DMS153 (cell line): ENCODE measurements at regions not wholly inside any gene's neighbourhood (a gene's known extent, or its start where the extent isn't known, plus 50 kb on each side); places are given as distances from the start of the nearest gene placed in this dataset.
A peak's percentile ranks its signal among the peaks of the same experiment; 100 is the strongest.
"Not testable (repeated sequence)": the region's sequence is repeated elsewhere in the genome, so short reads cannot be mapped to it uniquely, and the experiment has no call there.

Source experiments
- DNase-seq: peaks from one replicate; lab custom pipeline; 2025; lab: John Stamatoyannopoulos, UW

DNA sequence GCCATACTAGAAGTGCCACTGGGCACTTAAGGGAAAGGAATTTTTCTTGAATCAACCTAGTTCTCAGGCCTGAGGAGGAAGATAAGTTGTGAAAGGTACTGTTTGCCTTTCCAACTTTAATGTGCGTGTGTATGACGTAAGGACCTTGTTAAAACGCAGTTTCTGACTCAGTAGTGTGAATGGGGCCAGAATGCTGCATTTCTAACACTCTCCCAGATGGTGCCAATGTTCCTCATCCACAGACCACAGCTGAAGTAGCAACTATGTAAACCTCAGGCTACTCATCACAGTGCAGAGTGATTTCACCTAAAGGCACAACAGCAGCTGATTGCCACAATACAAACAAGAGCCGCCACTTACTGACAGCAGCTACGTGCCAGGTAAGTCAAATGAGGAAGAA is 103.6 kb downstream of the OTOL1 start:
- DNase-seq: peak; percentile 94

DNA sequence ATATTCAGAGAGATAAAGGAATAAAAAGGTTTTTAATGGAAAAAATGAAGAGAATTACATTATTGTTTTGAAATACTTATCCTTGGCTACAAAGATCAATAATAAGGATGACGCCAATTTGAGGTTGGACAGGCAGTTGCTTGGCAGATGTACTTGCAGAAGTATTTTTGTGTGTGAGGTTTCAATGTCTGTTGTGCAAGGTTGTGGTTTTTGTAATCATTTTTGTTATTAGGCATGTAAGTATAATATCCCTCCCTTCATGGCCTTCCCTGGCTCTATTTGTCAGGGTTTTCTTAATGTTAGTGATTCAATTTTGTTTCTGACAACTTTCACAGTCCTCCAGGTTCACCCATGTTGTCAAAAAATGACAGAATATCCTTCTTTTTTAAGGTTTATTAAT is 105.9 kb downstream of the OTOL1 start:
- DNase-seq: no peak

DNA sequence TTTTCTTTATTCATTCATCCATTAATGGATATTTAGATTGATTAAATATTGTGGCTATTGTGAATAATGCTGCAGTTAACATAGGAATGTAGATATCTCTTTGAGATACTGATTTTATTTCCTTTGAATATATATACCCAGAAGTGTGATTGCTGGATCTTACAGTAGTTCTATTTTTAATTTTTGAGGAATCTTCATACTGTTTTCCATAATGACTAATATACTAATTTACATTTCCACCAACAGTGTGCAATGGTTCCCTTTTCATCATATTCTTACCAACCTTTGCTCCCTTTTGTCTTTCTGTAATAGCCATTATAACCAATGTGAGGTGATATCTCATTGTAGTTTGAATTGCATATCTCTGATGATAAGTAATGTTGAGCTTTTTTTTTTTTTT is 106.3 kb downstream of the OTOL1 start:
- DNase-seq: no peak

DNA sequence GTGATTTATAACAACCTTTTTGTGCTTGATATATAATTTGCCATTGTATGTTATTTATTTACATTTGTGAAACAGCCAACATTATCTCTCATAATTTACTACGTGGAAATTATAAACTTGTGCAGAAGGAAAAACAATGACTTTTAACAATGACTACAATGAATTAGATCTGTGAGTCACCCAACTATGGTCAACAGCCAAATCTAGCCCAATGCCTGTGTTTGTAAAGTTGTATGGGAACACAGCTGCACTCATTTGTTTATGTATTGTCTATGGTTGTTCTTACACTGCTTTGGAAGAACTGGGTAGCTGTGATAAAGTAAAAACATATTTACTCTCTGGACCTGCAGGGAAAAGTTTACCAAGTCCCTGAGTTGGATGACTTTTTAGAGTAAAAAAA is 110.4 kb downstream of the OTOL1 start:
- DNase-seq: no peak

DNA sequence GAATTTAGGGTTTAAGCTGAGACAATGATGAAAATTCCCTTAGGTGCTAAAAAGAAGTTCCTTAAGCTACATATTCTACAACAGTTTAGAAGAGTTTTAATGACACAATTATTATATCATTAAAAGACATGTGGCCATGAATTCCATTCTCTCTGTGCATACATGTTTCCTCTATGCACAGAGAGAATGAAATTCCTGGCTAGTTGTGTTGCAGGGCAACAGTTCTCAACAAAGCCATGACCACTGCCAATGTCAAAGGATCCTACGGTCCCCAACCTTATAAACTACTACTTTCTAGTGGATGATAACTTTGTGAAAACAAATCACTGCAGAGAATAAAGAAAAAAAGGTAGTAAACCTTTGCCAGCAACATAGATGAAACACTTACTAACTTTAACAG is 122.7 kb downstream of the OTOL1 start:
- DNase-seq: no peak

DNA sequence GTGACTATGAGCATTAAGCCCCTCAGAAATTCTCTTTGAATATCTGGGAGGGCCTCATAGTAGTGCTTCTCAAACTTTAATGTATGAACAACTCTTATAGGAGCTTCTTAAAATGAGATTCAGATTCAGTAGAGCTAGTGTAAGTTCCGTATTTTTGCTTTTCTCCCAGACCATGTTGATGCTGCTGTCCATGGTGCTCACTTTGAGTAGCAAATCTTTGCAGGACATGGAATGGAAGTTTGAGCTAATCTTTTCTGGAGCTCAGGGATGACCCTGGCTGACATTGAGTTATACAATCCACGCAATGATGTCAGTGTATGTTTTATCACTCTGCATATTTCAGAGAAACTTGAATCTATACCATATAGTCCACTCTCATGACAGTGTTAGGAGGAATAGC is 134.2 kb downstream of the OTOL1 start:
- no peak for DNase-seq

DNA sequence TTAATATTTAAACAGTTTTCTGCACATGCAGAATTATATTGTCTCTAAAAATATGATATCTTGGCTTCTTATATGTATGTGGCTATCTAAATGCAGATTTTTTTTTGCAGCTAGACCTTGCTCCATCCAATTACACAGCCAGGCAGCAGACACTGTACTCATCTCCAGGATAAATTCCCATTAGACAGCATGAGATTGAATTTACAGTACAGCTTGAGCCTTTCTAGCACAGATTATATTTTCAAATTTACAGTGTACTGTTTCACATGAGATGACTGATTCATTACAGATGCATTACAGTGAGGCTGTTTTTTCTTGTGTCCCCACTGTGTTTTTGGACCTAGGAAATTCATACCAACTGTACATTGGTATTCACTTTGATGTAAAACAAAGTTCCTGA is 134.9 kb downstream of the OTOL1 start:
- no peak for DNase-seq

DNA sequence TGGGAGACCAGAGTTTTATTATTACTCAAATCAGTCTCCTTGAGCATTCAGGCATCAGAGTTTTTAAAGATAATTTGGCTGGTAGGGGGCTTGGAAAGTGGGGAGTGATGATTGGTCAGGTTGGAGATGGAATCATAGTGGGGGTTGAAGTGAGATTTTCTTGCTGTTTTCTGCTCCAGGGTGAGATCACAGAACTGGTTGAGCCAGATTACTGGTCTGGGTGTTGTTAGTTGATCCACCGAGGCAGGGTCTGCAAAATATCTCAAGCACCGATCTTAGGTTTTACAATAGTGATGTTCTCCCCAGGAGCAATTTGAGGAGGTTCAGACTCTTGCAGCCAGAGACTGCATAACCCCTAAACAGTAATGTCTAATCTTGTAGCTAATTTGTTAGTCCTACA is 141.0 kb downstream of the OTOL1 start:
- no peak for DNase-seq

DNA sequence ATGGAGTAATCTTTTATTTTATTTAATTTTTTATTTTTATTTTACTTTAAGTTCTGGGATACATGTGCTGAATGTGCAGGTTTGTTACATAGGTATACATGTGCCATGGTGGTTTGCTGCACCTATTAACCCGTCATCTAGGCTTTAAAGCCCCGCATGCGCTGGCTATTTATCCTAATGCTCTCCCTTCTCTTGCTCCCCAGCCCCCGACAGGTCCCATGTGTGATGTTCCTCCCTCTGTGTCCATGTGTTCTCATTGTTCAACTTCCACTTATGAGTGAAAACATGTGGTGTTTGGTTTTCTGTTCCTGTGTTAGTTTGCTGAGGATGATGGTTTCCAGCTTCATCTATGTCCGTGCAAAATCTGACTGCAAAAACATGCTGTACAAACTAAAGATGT is 142.5 kb downstream of the OTOL1 start:
- not testable (repeated sequence) for DNase-seq

DNA sequence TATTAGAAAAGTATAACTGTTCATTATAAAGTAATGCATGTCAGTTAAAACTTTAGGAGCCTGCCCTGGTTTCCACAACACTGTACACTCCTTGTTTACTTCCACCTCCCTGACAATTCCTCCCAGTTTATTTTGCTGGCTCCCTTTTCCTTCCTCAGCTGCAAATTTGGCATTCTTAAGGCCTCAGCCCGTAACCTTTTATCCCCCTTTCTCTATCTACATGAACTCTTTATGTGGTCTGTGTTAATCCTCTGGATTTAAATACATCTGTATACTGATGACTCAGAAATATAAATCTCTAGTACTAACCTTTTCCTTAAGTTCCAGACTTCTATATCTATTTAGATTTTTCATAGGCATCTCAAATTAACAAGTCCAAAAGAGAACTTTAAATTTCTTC is 143.6 kb downstream of the OTOL1 start:
- DNase-seq: no peak

DNA sequence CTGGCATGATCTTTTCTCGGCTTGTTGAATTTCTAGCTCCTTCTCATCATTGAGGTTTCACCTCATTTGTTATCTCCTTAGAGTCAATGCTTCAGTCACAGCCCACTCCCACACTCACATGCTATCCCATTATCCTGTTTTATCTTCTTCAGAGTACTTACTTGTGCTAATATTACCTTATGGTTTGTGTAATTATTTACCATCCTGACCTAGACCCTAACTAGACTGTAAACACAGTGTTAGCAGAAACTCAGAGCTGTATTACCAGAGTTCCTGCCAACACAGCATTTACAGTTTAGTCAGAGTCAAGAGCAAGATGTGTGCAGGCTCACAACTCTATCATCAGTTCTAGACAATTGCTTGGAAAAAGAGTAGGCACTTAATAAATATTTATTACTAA is 144.7 kb downstream of the OTOL1 start:
- DNase-seq: no peak

DNA sequence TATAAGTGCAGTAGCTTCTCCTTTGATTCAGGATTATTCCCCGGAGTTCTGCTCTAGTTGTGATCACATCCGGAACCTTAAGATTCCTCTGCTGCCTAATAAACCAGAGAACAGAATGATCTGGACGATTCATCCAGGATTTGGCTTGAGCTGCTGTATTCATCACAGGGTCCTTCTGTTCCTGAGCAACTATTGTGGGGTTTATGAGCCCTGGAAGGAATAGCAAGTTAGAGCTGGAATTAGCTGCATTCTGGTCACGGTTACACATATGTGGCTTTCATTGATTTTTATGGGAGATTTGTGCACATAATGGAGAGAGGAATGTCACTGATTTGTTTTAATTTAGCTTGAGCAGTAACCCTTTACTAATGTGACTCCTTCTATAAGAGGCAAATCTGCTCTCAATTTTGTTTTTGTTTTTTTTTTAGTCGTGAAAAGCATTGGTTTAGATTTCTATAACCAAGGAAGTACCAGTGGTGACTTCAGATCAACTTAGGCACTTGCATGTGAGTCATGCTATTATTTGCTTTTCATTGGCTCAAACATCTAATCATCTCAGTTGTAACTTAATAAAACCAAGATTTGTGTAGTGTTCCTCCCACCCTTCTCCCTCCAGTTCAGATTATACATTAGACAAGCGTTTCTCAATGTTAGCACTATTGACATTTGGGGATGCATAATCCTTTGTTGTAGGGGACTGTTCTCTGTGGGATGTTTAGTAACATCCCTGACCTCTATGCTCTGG is 148.5 kb downstream of the OTOL1 start:
- no peak for DNase-seq

DNA sequence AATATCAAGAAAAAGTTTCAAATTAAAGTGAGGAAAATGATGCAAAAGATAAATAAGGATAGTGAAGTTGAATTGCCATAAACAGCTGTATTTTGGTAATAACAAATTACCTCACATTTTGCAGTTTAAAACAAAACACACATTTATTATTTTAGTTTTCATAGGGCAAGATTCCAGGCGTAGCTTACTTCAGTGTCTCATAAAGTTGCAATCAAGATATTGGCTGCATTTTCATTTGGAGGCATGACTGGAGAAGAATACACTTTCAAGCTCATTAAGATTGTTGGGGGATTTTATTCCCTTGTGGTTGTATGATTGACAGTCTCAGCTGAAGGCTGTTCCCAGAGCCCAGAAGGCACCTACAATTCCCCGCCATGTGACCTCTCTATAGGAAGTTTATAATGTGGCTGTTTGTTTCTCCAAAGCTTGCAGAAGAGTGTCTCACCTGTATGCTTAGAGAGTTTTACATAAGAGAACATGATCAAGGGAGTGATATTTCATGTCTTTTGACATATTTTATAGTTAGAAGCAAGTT is 151.4 kb downstream of the OTOL1 start:
- no peak for DNase-seq

DNA sequence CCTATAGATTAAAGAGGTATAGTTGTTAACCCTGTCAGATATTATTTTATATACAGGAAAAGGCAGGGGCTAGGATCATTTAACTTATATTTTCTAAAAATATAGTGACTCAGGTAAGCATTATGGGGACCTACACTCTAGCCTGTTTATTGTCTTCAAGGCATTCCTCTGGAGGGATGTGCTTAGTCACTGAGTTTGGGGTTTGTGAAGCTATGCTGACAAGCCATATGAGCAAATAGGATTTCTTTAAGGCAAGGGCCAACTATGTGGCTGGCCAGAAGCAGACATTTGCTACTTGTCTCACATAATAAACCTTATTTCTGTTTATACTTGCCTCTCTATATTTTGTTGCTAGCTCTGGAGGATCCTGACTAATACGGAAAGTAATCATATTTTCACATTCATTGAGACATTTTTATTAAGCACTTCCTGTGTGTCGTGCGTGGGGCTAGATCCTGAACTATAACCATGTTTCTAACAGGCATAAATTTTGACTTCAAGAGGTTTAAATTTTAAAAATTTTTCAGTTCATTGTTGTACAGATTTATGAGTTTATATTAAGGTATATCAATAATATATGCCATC is 153.4 kb downstream of the OTOL1 start:
- no peak for DNase-seq

DNA sequence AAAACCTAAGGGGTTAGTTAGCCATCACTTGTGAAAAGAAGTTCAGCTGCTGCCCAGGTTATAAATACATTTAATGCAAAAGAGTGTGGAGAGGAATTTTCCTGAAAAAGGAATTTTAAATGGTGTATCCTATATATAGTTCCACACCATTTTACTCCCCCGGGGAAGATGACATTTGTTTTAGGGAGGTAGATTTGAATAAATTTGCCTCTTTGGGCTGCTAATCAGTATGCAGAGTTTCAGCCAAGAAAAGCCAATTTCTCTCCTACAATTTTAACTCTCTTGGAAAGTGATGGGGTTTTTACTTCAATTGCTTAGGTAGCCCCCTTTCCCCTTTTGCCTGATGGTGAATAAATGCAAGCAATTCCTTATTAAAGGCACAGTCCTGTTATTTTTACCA is 161.2 kb downstream of the OTOL1 start:
- no peak for DNase-seq

DNA sequence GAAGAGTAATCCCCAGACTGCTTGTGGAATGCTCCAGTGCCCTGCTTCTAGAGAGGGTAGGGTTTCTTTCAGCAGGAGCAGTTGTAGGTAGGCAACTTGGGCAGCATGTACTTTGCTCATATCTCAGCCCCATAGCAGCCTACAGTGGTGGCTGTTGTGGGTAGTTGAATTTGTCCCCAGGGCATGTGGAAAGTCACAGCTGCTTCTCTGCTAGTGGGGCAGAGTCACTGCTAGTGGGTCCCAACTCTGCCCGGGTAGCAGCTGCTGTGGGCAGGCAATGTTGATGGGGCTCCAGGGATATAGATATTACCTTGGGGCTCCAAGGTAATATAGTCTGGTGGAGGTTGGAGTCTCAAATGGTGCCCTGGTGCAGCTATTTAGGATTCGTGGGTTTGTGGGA is 174.5 kb downstream of the OTOL1 start:
- no peak for DNase-seq

DNA sequence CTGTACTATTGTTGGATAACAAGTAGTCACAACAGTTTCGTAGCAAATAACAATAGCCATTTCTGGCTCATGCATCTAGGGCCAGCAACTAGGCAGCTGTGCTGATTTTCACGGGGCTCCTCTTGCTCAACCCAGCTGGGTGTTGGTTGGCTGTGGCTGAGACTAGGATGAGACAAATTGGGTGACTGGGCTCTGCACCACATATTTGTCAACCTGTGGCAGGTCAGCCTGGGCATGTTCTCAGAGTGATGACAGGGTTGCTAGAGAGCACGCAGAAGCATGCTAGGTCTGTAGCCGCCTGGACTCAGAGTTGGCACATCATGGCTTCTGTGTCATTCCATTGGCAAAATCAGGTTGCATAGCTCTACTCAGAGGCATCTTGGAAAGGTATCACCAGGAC is 175.9 kb downstream of the OTOL1 start:
- no peak for DNase-seq

DNA sequence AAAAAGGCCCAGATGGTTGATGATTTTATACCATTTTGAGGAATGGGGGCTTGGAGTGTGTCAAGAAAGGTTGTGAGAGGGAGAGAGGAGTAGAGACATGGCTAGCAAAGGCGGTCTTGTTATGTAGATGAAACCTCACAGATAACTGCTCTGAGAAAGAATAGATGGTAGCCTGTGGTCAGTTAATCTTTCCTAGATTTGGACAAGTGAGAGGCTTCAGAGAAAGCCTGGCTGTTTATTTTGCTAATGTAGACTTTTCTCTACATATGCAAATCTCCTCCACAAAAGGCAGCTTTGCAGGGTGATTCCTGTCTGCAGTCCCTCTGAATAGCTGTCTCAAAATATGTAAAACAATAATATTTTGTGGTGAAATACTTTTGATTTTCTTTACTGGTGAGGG is 177.3 kb downstream of the OTOL1 start:
- DNase-seq: no peak

DNA sequence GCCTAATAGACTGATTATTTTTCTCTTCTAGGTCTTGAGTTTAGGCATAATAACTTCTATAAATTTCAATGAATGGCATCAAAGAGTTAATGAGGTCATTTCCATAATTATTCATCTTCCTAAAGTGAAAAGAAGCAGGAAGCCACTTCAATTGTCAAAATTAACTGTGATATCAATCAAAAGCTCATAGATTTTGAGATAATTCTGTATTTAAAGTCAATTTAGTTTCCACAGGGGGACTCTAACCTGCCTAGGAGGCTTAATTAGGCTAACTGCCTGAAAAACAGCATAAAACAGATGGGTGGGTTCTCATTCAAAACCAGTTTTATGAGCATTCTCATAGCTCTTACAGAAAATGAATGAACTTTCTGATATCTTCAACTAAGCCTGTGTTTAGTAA is 177.8 kb downstream of the OTOL1 start:
- no peak for DNase-seq

DNA sequence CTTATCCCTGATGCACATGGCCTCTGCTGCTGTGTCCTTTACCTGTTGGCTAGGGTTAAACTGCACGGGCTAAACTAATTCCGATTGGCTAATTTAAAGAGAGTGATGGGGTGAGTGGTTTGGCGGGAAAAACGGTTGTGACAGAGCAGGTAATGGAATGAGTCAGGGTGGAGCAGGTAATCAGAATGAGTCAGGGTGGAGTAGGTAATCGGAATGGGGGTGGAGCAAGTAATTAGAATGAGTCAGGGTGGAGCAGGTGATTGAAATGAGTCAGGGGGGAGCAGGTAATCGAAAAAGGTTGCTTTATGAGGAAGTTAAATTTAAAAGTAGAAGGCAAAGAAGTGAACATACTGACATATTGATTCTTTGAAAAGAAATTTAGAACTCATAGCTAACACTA is 185.2 kb downstream of the OTOL1 start:
- DNase-seq: not testable (repeated sequence)

DNA sequence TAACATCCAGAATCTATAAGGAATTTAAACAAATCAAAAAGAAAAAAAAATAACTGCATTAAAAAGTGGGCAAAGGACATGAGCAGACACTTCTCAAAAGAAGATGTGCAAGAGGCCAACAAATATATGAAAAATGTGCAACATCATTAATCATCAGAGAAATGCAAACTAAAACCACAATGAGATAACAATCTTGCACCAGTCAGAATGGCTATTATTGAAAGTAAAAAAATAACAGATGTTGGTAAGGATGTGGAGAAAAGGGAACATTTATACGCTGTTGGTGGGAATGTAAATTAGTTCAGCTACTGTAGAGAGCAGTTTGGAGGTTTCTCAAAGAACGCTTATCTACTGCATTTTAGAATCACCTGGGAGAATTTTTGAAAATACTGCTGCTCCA is 186.1 kb downstream of the OTOL1 start:
- no peak for DNase-seq

DNA sequence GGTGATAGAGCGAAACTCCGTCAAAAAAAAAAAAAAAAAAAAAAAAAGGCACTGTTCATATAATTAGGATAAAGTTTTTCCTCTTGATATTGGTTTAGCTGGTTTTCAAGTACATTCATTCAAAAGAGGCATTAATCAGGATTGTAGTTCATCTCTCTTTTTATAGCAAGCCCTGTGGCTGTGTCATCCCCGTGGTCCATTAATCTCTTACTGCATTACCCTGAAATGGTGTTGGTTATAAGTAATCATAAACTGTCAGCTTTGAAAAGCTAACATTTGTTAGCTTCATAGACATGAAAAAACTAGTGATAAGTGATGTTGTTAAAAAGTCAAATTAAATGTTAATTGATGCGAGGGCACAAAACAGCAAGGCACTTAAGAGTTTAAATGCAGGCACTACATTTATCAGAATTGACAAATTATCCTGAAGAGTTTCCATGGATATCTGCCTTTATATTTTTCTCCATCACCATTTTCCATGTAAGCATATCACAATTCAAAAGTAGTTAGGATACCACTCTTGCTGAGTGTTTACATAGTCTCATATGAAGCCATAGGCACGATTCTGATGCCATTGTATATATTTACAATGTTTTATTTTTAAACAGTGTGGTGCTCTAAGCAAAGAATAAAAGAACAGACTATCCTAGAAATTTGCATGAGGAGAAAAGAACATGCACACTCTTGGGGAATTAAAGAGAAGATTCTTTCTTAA is 193.1 kb downstream of the OTOL1 start:
- DNase-seq: peak; percentile 70

DNA sequence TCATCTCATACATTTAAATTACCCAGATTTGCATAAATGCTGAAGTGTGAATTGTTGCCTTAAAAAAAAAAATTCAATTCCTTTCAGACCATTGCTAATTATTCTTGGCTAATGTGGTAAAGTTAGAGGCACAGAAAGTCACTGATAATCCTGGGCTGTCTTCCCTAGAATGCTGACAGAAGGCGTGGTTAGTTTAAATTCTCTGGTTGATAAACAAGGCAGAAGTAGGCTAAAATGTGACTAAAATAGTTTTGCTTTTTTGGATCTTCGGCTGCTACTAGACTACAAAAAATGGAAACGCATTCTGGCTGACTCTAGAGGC is 193.7 kb downstream of the OTOL1 start:
- no peak for DNase-seq
